HEK293 (cell line): ENCODE measurements at regions not wholly inside any gene's neighbourhood (a gene's known extent, or its start where the extent isn't known, plus 50 kb on each side); places are given as distances from the start of the nearest gene placed in this dataset.

ENCODE experiments used
- CTCF ChIP-seq: fragments of 450-650 bp; formaldehyde crosslinking; IDR thresholded peaks from 2 replicates; pipeline ENCODE4 v1.5.1; 2016; ENCODE audit warnings: missing biosample characterization, missing genetic modification characterization
- REST ChIP-seq: fragments of 450-650 bp; formaldehyde crosslinking; IDR thresholded peaks from 2 replicates; pipeline ENCODE4 v1.5.1; 2016; ENCODE audit warnings: missing biosample characterization, missing genetic modification characterization
- YY1 ChIP-seq: fragments of 450-650 bp; formaldehyde crosslinking; IDR thresholded peaks from 2 replicates; pipeline ENCODE4 v1.5.1; 2018; ENCODE audit warnings: missing biosample characterization, missing genetic modification characterization
- ZBTB26 ChIP-seq: fragments of 450-650 bp; formaldehyde crosslinking; optimal IDR thresholded peaks from 2 replicates; pipeline ENCODE3; 2016; ENCODE audit warnings: missing biosample characterization, mild to moderate bottlenecking, missing genetic modification characterization
- ZNF121 ChIP-seq: fragments of 450-650 bp; formaldehyde crosslinking; IDR thresholded peaks from 2 replicates; pipeline ENCODE4 v1.5.1; 2016; ENCODE audit warnings: missing biosample characterization, missing genetic modification characterization
- ZNF416 ChIP-seq: fragments of 450-650 bp; formaldehyde crosslinking; IDR thresholded peaks from 2 replicates; pipeline ENCODE4 v1.5.1; 2016; ENCODE audit warnings: missing biosample characterization, missing genetic modification characterization
- ZNF560 ChIP-seq: fragments of 450-650 bp; formaldehyde crosslinking; IDR thresholded peaks from 2 replicates; pipeline ENCODE4 v1.5.1; 2017; ENCODE audit warnings: missing biosample characterization, missing genetic modification characterization, borderline replicate concordance
- ZNF621 ChIP-seq: fragments of 450-650 bp; formaldehyde crosslinking; IDR thresholded peaks from 2 replicates; pipeline ENCODE4 v1.5.1; 2017; ENCODE audit warnings: missing biosample characterization, missing genetic modification characterization

- no peak for TF ChIP-seq CTCF (tag by site-specific recombination)
- no peak for TF ChIP-seq ZNF560 (tag by site-specific recombination)
- no peak for TF ChIP-seq YY1 (tag by site-specific recombination)
- TF ChIP-seq ZBTB26 (tag by site-specific recombination): no peak
- no peak for TF ChIP-seq ZNF621
- no peak for TF ChIP-seq ZNF416 (tag by site-specific recombination)
- TF ChIP-seq ZNF121 (tag by site-specific recombination): no peak
- TF ChIP-seq REST (tag by site-specific recombination): no peak
Observed at GRCh38 chr18:75518007-75518406, 90.5 kb upstream of the SMIM21 start.
